ENCODE measurements at regions not wholly inside any gene's neighbourhood (a gene's known extent, or its start where the extent isn't known, plus 50 kb on each side); places are given as distances from the start of the nearest gene placed in this dataset.
"Not testable (repeated sequence)": the region's sequence is repeated elsewhere in the genome, so short reads cannot be mapped to it uniquely, and the experiment has no call there.

GRCh38 chr4:17020451-17020850 is 122.0 kb upstream of the LDB2 start:
- FAIRE-seq = no peak
- DNase-seq (ENCODE audit: insufficient read length, low spot score) = no peak
- TF ChIP-seq POU2F2 (IDR thresholded peaks at IDR 0.05; ENCODE audit: low read depth, low read length) (no peak), POLR2A (IDR thresholded peaks at IDR 0.05; ENCODE audit: low read depth, low read length) (no peak), TAF1 (IDR thresholded peaks at IDR 0.05; ENCODE audit: low read depth, low read length) (no peak), SPI1 (IDR thresholded peaks at IDR 0.05; ENCODE audit: low read depth, low read length) (no peak)

- not testable (repeated sequence) for FAIRE-seq; DNase-seq (ENCODE audit: insufficient read length, low spot score)
These were observed 120.2 kb upstream of the LDB2 start for GRCh38 chr4:17018621-17019020.

DNA sequence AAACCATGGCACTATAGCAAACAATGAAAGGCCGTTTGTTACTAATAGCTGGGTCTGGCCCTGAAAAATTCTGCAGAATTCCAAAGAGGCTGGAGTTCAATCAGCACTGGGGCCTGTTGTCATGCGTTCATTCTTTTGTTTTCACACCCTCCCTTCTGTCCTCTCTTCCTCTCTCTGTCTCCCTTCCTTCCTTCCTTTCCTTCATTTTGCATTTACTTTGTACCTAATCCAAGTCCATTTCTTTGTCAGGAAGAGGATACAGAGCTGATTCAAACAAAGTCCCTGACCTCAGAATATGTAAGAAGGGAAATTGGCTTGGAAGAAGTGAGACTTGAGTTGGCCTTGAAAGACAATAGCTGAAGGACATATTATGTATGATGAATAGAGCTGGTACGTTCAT is 119.6 kb upstream of the LDB2 start:
- FAIRE-seq = no peak
- TF ChIP-seq POLR2A (IDR thresholded peaks at IDR 0.05; ENCODE audit: low read depth, low read length) (no peak), TAF1 (IDR thresholded peaks at IDR 0.05; ENCODE audit: low read depth, low read length) (no peak), POU2F2 (IDR thresholded peaks at IDR 0.05; ENCODE audit: low read depth, low read length) (no peak), PAX5 (IDR thresholded peaks at IDR 0.05; ENCODE audit: insufficient read depth, low read length, severe bottlenecking) (no peak), SPI1 (IDR thresholded peaks at IDR 0.05; ENCODE audit: low read depth, low read length) (no peak), POLR2AphosphoS5 (IDR thresholded peaks at IDR 0.05; ENCODE audit: low read depth, low read length) (no peak)
- no peak for DNase-seq (ENCODE audit: insufficient read length, low spot score)

DNA sequence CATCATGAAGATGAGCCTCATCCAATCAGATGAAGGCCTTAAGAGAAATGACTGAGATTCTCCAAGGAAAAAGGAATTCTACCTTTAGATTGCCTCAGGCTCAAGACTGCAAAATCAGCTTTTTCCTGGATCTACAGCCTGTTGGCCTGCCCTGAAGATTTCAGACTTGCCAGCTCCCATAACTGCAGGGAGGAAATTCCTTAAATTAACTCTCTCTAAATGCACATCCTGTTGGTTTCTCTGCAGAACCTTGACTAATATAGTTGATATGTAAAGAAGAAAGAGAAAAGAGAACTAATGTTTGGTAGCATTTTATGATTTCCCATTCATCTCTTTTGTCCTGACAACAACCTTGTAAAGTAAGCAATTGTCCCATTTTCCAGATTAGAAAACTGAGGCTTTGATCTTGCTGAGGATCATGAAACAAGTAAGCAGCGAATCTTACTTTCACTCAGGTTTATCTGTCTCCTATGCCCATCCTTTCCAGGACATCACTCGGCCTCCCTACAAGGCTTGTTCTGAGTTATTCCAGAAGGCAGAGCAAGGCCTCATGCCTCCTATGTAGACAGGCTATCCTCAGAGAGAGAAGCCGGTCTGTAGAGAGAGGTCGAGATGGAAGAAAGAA is 115.0 kb upstream of the LDB2 start:
- TF ChIP-seq POU2F2 (IDR thresholded peaks at IDR 0.05; ENCODE audit: low read depth, low read length) = no peak
- no peak for TF ChIP-seq POLR2A (IDR thresholded peaks at IDR 0.05; ENCODE audit: low read depth, low read length)
- no peak for TF ChIP-seq POLR2AphosphoS5 (IDR thresholded peaks at IDR 0.05; ENCODE audit: low read depth, low read length)
- TF ChIP-seq SPI1 (IDR thresholded peaks at IDR 0.05; ENCODE audit: low read depth, low read length) = no peak
- FAIRE-seq (no peak), DNase-seq (ENCODE audit: insufficient read length, low spot score) (no peak)

DNA sequence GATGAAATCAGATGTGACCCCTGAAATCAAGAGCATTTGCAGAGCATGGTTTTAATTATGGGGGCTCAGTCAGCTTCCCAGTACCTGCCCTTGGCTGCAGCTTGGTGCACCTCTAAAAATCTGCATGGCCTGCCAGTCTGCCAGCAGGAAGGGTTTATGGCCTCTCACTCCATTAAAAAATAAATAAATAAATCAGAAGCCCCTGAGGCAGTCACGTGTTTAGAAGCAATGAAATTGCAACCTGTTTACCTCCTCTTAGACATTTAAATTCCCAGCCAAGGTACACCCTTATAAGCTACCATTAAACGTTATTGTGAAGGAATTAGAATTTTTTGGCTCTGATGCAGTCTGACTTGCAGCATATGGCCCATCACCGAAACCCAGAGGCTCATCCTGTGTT is 114.0 kb upstream of the LDB2 start:
- TF ChIP-seq SPI1 (IDR thresholded peaks at IDR 0.05; ENCODE audit: low read depth, low read length) (no peak), PAX5 (IDR thresholded peaks at IDR 0.05; ENCODE audit: insufficient read depth, low read length, severe bottlenecking) (no peak), POU2F2 (IDR thresholded peaks at IDR 0.05; ENCODE audit: low read depth, low read length) (no peak), TAF1 (IDR thresholded peaks at IDR 0.05; ENCODE audit: low read depth, low read length) (no peak), POLR2AphosphoS5 (IDR thresholded peaks at IDR 0.05; ENCODE audit: low read depth, low read length) (no peak), POLR2A (IDR thresholded peaks at IDR 0.05; ENCODE audit: low read depth, low read length) (no peak)
- no peak for FAIRE-seq
- DNase-seq (ENCODE audit: insufficient read length, low spot score) = no peak

- DNase-seq (ENCODE audit: insufficient read length, low spot score) (no peak), FAIRE-seq (no peak)
- TF ChIP-seq PAX5 (IDR thresholded peaks at IDR 0.05; ENCODE audit: insufficient read depth, low read length, severe bottlenecking) = no peak
- TF ChIP-seq TAF1 (IDR thresholded peaks at IDR 0.05; ENCODE audit: low read depth, low read length) = no peak
- no peak for TF ChIP-seq POLR2AphosphoS5 (IDR thresholded peaks at IDR 0.05; ENCODE audit: low read depth, low read length)
- no peak for TF ChIP-seq SPI1 (IDR thresholded peaks at IDR 0.05; ENCODE audit: low read depth, low read length)
- no peak for TF ChIP-seq POU2F2 (IDR thresholded peaks at IDR 0.05; ENCODE audit: low read depth, low read length)
- TF ChIP-seq POLR2A (IDR thresholded peaks at IDR 0.05; ENCODE audit: low read depth, low read length) = no peak
These were observed 112.1 kb upstream of the LDB2 start for GRCh38 chr4:17010426-17011087.

GRCh38 chr4:17009871-17010367 is 111.5 kb upstream of the LDB2 start:
- no peak for DNase-seq (ENCODE audit: insufficient read length, low spot score)
- TF ChIP-seq PAX5 (IDR thresholded peaks at IDR 0.05; ENCODE audit: insufficient read depth, low read length, severe bottlenecking) (no peak), TAF1 (IDR thresholded peaks at IDR 0.05; ENCODE audit: low read depth, low read length) (no peak), POLR2AphosphoS5 (IDR thresholded peaks at IDR 0.05; ENCODE audit: low read depth, low read length) (no peak), POU2F2 (IDR thresholded peaks at IDR 0.05; ENCODE audit: low read depth, low read length) (no peak), POLR2A (IDR thresholded peaks at IDR 0.05; ENCODE audit: low read depth, low read length) (no peak), SPI1 (IDR thresholded peaks at IDR 0.05; ENCODE audit: low read depth, low read length) (no peak)
- FAIRE-seq = no peak

GRCh38 chr4:17008834-17009345 is 110.4 kb upstream of the LDB2 start:
- FAIRE-seq = no peak
- no peak for TF ChIP-seq SPI1 (IDR thresholded peaks at IDR 0.05; ENCODE audit: low read depth, low read length)
- no peak for TF ChIP-seq POLR2A (IDR thresholded peaks at IDR 0.05; ENCODE audit: low read depth, low read length)
- TF ChIP-seq POU2F2 (IDR thresholded peaks at IDR 0.05; ENCODE audit: low read depth, low read length) = no peak
- TF ChIP-seq POLR2AphosphoS5 (IDR thresholded peaks at IDR 0.05; ENCODE audit: low read depth, low read length) = no peak
- no peak for TF ChIP-seq TAF1 (IDR thresholded peaks at IDR 0.05; ENCODE audit: low read depth, low read length)
- TF ChIP-seq PAX5 (IDR thresholded peaks at IDR 0.05; ENCODE audit: insufficient read depth, low read length, severe bottlenecking) = no peak

GRCh38 chr4:17003606-17004392 is 105.4 kb upstream of the LDB2 start:
- FAIRE-seq; DNase-seq (ENCODE audit: insufficient read length, low spot score): not testable (repeated sequence)

More at GRCh38 chr4:17008834-17009345, 110.4 kb upstream of the LDB2 start:
- no peak for DNase-seq (ENCODE audit: insufficient read length, low spot score)

DNA sequence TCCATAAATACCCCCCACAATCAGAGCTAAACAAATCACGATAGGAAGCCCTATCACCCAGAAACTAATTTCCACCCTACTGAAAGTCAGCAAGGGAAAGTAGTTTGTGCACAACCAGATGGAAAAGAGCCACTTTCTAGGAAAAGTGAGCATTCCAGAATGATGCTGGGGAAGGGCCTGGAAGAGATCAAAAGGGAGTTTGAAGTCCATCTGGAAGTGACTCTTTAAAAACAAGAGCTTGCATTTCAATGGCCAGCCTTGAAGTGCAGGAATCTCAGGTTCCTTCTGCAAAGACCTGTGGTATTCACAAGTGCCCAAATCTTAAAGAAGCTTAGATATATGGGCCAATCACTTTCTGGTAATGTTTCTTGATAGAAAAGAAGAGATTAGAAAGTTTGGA is 97.0 kb upstream of the LDB2 start:
- TF ChIP-seq TAF1 (IDR thresholded peaks at IDR 0.05; ENCODE audit: low read depth, low read length) (no peak), SPI1 (IDR thresholded peaks at IDR 0.05; ENCODE audit: low read depth, low read length) (no peak), POLR2AphosphoS5 (IDR thresholded peaks at IDR 0.05; ENCODE audit: low read depth, low read length) (no peak), POLR2A (IDR thresholded peaks at IDR 0.05; ENCODE audit: low read depth, low read length) (no peak), PAX5 (IDR thresholded peaks at IDR 0.05; ENCODE audit: insufficient read depth, low read length, severe bottlenecking) (no peak), POU2F2 (IDR thresholded peaks at IDR 0.05; ENCODE audit: low read depth, low read length) (no peak)
- DNase-seq (ENCODE audit: insufficient read length, low spot score) = no peak
- FAIRE-seq = no peak
